OCI-LY3 (cell line): ENCODE measurements at regions not wholly inside any gene's neighbourhood (a gene's known extent, or its start where the extent isn't known, plus 50 kb on each side); places are given as distances from the start of the nearest gene placed in this dataset.

Experiments used
- EZH2phosphoT487 ChIP-seq: fragments of 200-600 bp; shearing (Covaris generic); IDR thresholded peaks from 2 replicates; pipeline ENCODE4 v1.6.1; 2018; ENCODE audit warnings: antibody characterized with exemption, mixed run types, low read depth
- TF ChIP-seq, protein P1 (sequence below): fragments of 200-600, 300-600 bp; sonication (generic); IDR thresholded peaks from 2 replicates; pipeline ENCODE4 v1.5.1; 2014; ENCODE audit warnings: antibody characterized with exemption, low read length, low read depth

DNA sequence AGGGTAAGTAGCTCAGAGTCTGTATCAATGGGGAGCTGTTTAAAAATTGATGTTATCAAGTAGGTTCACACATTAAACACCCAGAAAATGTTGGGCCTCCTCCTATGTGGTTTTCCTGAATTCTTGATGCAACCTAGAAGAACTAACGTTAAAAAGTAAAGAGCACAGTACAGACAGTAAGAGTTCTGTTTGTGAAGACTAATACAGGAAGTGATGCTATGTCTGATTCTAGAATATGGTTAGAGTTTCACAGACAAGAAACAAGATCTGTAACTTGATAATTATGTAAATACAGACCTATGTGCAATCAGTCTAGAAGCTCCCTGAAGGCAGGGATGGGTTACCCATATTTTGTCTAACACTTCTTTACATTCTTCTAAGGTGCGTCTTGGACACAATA lies 214.9 kb upstream of the BTG1 start:
- TF ChIP-seq, protein P1, sequence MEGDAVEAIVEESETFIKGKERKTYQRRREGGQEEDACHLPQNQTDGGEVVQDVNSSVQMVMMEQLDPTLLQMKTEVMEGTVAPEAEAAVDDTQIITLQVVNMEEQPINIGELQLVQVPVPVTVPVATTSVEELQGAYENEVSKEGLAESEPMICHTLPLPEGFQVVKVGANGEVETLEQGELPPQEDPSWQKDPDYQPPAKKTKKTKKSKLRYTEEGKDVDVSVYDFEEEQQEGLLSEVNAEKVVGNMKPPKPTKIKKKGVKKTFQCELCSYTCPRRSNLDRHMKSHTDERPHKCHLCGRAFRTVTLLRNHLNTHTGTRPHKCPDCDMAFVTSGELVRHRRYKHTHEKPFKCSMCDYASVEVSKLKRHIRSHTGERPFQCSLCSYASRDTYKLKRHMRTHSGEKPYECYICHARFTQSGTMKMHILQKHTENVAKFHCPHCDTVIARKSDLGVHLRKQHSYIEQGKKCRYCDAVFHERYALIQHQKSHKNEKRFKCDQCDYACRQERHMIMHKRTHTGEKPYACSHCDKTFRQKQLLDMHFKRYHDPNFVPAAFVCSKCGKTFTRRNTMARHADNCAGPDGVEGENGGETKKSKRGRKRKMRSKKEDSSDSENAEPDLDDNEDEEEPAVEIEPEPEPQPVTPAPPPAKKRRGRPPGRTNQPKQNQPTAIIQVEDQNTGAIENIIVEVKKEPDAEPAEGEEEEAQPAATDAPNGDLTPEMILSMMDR = no peak
- TF ChIP-seq EZH2phosphoT487 = no peak
